ENCODE measurements at regions not wholly inside any gene's neighbourhood (a gene's known extent, or its start where the extent isn't known, plus 50 kb on each side); places are given as distances from the start of the nearest gene placed in this dataset.

- no peak for TF ChIP-seq CTCF (IDR thresholded peaks at IDR 0.05; ENCODE audit: low read depth, low read length)
- H3K79me2 ChIP-seq (ENCODE audit: low read length) = no peaks in the 10 kb centered on the region
Measured at GRCh38 chr20:48169650-48170225, 384.5 kb upstream of the SULF2 start.

GRCh38 chr20:48166082-48166835 lies 381.0 kb upstream of the SULF2 start:
- no peak overlapping the region for H3K27ac ChIP-seq (ENCODE audit: low read length)
- no peaks in the 10 kb centered on the region for H4K20me1 ChIP-seq (ENCODE audit: insufficient read depth, low read length)
- no peaks in the 10 kb centered on the region for H3K36me3 ChIP-seq (replicated peaks; ENCODE audit: low read depth, low read length)
- H3K4me2 ChIP-seq (ENCODE audit: low read length) = no peak overlapping the region
- H3K27me3 ChIP-seq (ENCODE audit: low read depth, low read length) = peaks cover 61% of the 10 kb centered on the region
- no peaks in the 10 kb centered on the region for H3K9me3 ChIP-seq (ENCODE audit: insufficient read depth, low read length)
- no peak overlapping the region for H2AFZ ChIP-seq (ENCODE audit: low read depth, low read length)
- no peak for TF ChIP-seq CTCF (IDR thresholded peaks at IDR 0.05; ENCODE audit: low read depth, low read length)
- no peak for TF ChIP-seq EZH2phosphoT487 (IDR thresholded peaks at IDR 0.05; ENCODE audit: low read depth)
- H3K4me3 ChIP-seq (ENCODE audit: low read length) = no peak overlapping the region
- H3K9ac ChIP-seq (ENCODE audit: low read length) = no peak overlapping the region
- H3K79me2 ChIP-seq (ENCODE audit: low read length) = no peaks in the 10 kb centered on the region
- H3K4me1 ChIP-seq (ENCODE audit: low read length) = peaks cover 2% of the 10 kb centered on the region

More at GRCh38 chr20:48169650-48170225, 384.5 kb upstream of the SULF2 start:
- Histone ChIP-seq H3K27me3 (ENCODE audit: low read depth, low read length) (peaks cover 78% of the 10 kb centered on the region), H3K4me3 (ENCODE audit: low read length) (no peak overlapping the region), H3K9me3 (ENCODE audit: insufficient read depth, low read length) (no peaks in the 10 kb centered on the region), H4K20me1 (ENCODE audit: insufficient read depth, low read length) (no peaks in the 10 kb centered on the region), H3K9ac (ENCODE audit: low read length) (no peak overlapping the region), H2AFZ (ENCODE audit: low read depth, low read length) (no peak overlapping the region), H3K4me1 (ENCODE audit: low read length) (no peaks in the 10 kb centered on the region), H3K27ac (ENCODE audit: low read length) (no peak overlapping the region), H3K36me3 (replicated peaks; ENCODE audit: low read depth, low read length) (no peaks in the 10 kb centered on the region), H3K4me2 (ENCODE audit: low read length) (no peak overlapping the region)

- H3K27me3 ChIP-seq (ENCODE audit: low read depth, low read length) = peaks cover 56% of the 10 kb centered on the region
- H3K4me2 ChIP-seq (ENCODE audit: low read length) = no peak overlapping the region
- no peaks in the 10 kb centered on the region for H3K36me3 ChIP-seq (replicated peaks; ENCODE audit: low read depth, low read length)
- no peaks in the 10 kb centered on the region for H4K20me1 ChIP-seq (ENCODE audit: insufficient read depth, low read length)
- peaks cover 11% of the 10 kb centered on the region for H3K4me1 ChIP-seq (ENCODE audit: low read length)
- no peaks in the 10 kb centered on the region for H3K9me3 ChIP-seq (ENCODE audit: insufficient read depth, low read length)
- no peak overlapping the region for H3K4me3 ChIP-seq (ENCODE audit: low read length)
- no peak overlapping the region for H3K9ac ChIP-seq (ENCODE audit: low read length)
- H2AFZ ChIP-seq (ENCODE audit: low read depth, low read length) = no peak overlapping the region
- TF ChIP-seq CTCF (IDR thresholded peaks at IDR 0.05; ENCODE audit: low read depth, low read length) = no peak
- TF ChIP-seq EZH2phosphoT487 (IDR thresholded peaks at IDR 0.05; ENCODE audit: low read depth) = no peak
- no peak overlapping the region for H3K27ac ChIP-seq (ENCODE audit: low read length)
- no peaks in the 10 kb centered on the region for H3K79me2 ChIP-seq (ENCODE audit: low read length)
Measured at GRCh38 chr20:48165401-48165685, 380.1 kb upstream of the SULF2 start.

- H3K4me1 ChIP-seq (ENCODE audit: low read length) = peaks cover 13% of the 10 kb centered on the region
- no peaks in the 10 kb centered on the region for H4K20me1 ChIP-seq (ENCODE audit: insufficient read depth, low read length)
- H3K27ac ChIP-seq (ENCODE audit: low read length) = no peak overlapping the region
- no peak overlapping the region for H3K4me3 ChIP-seq (ENCODE audit: low read length)
- H2AFZ ChIP-seq (ENCODE audit: low read depth, low read length) = no peak overlapping the region
- H3K4me2 ChIP-seq (ENCODE audit: low read length) = no peak overlapping the region
- no peak overlapping the region for H3K9ac ChIP-seq (ENCODE audit: low read length)
- H3K27me3 ChIP-seq (ENCODE audit: low read depth, low read length) = peaks cover 54% of the 10 kb centered on the region
- H3K79me2 ChIP-seq (ENCODE audit: low read length) = no peaks in the 10 kb centered on the region
- no peak for TF ChIP-seq EZH2phosphoT487 (IDR thresholded peaks at IDR 0.05; ENCODE audit: low read depth)
- TF ChIP-seq CTCF (IDR thresholded peaks at IDR 0.05; ENCODE audit: low read depth, low read length) = no peak
- H3K9me3 ChIP-seq (ENCODE audit: insufficient read depth, low read length) = no peaks in the 10 kb centered on the region
- no peaks in the 10 kb centered on the region for H3K36me3 ChIP-seq (replicated peaks; ENCODE audit: low read depth, low read length)
Measured at GRCh38 chr20:48164566-48165400, 379.5 kb upstream of the SULF2 start.
